EL (cell line): ENCODE measurements at regions not wholly inside any gene's neighbourhood (a gene's known extent, or its start where the extent isn't known, plus 50 kb on each side); places are given as distances from the start of the nearest gene placed in this dataset.
A peak's percentile ranks its signal among the peaks of the same experiment; 100 is the strongest.
"Not testable (repeated sequence)": the region's sequence is repeated elsewhere in the genome, so short reads cannot be mapped to it uniquely, and the experiment has no call there.

Source experiments
- DNase-seq: peaks from one replicate; pipeline ENCODE4 v3.0.0-alpha.2; 2016

DNA sequence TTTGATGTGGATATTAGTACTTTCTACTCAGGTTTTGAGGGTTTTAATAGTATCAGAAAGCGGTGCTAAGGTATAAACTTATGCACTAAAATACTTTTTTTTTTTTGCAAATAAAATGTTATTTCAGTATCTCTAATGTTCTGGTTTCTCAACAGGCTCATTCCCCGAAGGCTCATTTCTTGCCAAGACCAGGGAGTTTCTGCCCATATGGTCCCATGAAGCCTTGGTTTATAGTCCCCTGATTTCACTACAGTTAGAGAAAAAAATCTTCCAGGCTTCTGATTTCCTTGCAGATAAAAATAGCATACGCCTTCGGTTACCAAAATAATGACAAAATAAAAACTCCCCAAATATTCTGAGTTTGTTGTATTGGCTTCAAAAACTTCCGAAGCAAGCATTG, 814.2 kb upstream of the PABPC4L start:
- no peak for DNase-seq

DNA sequence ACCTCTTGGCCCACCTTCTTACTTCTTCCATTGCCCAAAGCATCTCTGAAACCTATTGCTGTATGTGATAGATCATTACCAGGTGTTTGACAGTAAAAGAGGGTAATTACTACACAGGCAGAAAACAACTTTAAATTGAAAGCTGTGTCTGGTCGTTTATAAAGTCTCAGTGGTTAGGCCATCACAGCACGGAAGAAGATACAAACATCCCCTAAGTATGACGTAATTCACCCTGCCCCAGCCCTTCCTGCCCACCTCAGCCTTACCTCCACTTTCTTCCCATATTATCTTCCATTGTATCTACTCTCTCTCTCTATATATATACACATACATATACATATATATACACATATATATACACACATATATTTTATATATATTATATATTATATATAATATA, 805.8 kb upstream of the PABPC4L start:
- no peak for DNase-seq

GRCh38 chr4:134999169-134999568, 797.6 kb upstream of the PABPC4L start:
- no peak for DNase-seq

GRCh38 chr4:134961963-134962362, 760.4 kb upstream of the PABPC4L start:
- DNase-seq, result no peak

DNA sequence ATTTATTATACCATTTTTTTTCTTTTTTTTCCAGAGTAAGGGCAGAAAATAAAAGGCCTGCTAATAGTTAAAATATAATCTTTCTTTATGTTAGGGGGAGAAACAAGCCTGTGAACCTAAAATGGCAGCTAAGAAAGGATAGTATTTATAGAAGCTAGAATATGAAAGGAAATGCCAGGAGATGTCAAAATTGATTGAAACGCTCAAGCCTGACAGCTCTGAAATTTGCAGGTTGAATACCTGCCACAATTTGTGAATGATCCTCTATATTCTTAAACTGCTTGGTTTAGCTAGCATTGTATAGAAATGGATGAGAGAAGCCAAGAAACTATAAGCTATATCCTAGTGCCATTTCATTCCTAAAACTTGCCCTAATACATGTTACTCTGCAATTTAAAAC, 757.3 kb upstream of the PABPC4L start:
- DNase-seq, result no peak

- no peak for DNase-seq
Measured at GRCh38 chr4:134955059-134955458, 753.5 kb upstream of the PABPC4L start.

GRCh38 chr4:134952775-134953174, 751.2 kb upstream of the PABPC4L start:
- DNase-seq, result no peak

DNA sequence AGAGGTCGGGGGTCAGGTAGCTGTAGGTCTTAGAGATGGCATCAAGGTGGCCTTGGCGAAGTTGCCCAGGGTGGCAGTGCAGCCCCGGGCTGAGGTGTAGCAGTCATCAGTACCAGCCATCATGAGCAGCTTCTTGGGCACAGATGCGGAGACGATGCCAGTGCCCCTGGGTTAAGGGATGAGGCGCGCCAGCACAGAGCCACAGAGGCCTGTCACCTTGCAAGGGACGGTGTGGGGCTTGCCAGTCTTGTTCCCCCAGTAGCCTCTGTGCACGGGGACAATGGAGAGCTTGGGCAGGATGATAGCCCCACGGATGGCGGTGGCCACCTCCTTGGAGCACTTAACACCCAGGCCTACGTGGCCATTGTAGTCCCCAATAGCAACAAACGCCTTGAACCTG, 750.7 kb upstream of the PABPC4L start:
- DNase-seq, result no peak

GRCh38 chr4:134948110-134948642, 746.6 kb upstream of the PABPC4L start:
- no peak for DNase-seq

- no peak for DNase-seq
Measured at GRCh38 chr4:134944115-134944514, 742.5 kb upstream of the PABPC4L start.

GRCh38 chr4:134936014-134936413, 734.4 kb upstream of the PABPC4L start:
- DNase-seq, result no peak

DNA sequence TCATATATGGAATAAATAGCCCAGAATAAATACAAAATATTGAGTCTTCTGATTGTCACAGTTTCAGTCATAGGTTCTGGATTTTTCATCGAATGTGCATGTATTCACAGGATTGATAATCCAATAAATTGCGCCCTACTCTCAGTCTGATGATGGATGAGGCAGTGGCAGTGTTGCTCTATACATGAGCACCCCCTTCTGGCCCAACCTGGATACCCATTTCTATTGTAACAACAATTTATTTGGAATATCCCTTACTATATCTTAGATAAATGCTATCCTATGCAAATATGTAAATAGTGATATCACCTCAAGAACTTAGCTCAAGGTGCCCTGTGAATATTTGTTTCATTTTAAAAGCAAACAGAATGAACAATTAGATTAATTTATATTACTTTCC, 733.7 kb upstream of the PABPC4L start:
- DNase-seq, result peak; percentile 8

DNA sequence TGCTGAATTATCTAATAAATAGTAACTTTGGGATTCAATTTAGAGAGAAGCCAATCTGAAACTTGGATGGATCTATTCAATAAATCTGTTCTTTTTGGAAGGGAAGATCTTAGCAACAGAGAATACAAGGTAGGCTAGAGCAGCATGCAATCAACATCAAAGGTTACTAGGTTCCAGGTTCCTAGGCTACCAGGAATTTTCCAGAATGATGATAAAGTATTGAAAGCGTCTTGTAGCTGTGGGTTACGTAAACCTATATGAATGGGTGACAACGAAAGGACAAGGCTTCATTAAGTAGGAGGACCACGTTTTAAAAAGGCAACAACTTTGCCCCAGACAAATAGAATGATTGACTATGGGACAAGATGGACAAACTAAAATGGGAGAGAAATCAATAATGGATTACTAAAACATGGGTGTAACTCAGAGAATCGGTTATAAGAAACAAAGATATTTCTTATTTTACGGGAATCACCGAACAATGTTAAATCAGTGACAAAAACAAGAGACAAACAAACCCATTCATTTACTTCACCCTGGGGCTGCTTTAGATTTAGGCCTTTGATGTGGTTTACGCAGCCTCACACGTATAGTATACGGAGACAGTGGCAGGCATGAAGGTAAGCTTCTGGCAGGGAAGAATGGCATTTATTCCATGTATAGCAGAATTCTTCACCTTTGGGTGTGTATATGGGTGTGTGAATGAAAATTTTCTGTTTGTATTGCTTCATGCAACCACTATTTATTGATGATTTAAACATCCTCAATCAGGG, 732.6 kb upstream of the PABPC4L start:
- DNase-seq, result no peak

- DNase-seq, result no peak
Measured at GRCh38 chr4:134915355-134915754, 713.8 kb upstream of the PABPC4L start.

GRCh38 chr4:134914250-134914649, 712.7 kb upstream of the PABPC4L start:
- DNase-seq, result not testable (repeated sequence)

- no peak for DNase-seq
Measured at GRCh38 chr4:134911941-134912340, 710.4 kb upstream of the PABPC4L start.

- peak; percentile 24 for DNase-seq
Measured at GRCh38 chr4:134906404-134907023, 704.9 kb upstream of the PABPC4L start.

DNA sequence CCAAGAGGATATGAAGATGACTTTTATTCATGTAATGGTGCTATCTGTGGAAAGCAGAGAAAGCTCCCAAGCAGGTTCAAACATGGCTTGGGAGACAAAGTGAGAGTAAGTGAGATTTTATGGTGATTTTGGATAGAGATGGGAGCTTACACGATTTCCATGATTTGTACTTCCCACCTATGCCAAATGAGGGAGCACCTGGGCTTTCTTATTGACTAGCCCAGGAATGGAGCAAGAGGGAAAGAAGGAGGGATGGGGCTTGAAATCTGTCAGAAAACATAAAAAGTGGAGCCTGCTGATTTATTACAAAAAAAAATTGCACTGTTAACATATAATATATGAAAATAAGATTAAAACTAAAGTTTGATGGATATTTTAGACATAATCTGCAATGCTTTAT, 703.5 kb upstream of the PABPC4L start:
- no peak for DNase-seq

DNA sequence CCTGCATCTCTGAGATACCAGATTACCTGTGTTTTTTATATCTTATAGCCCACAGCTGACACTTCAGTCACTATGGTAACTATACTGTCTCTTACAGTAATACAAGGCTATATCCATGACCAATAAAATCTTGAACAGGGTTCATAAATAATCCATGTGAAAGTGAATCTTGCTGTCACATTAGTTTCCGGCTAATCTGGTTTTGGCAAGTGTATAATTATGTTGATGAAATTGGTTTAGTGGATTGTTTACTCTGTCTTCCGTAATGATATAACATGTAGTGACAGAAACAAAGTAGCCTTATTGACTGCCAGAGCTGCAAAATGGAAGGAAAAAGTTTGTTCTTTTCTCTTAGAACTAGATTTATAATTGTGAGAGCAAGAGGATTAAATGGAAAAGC, 686.6 kb upstream of the PABPC4L start:
- no peak for DNase-seq

DNA sequence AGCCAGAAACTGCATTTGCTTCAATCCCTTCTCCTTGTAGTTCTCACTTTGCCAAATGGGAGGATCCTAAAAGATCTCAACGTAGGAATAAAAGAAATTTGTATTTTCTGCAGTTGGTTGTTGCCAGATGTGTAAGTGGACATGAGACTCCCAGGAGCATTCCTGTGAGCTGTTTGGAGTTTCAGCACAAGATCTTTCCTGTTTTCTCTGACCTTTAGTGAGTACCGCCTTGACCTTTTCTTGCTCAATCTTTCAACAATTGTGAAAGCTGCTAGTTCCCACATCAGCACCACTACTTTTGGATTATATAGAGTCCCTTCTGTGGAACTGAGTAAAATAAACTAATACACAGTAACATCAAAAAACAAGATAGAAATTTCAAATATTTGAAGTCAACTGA, 683.8 kb upstream of the PABPC4L start:
- DNase-seq, result no peak

DNA sequence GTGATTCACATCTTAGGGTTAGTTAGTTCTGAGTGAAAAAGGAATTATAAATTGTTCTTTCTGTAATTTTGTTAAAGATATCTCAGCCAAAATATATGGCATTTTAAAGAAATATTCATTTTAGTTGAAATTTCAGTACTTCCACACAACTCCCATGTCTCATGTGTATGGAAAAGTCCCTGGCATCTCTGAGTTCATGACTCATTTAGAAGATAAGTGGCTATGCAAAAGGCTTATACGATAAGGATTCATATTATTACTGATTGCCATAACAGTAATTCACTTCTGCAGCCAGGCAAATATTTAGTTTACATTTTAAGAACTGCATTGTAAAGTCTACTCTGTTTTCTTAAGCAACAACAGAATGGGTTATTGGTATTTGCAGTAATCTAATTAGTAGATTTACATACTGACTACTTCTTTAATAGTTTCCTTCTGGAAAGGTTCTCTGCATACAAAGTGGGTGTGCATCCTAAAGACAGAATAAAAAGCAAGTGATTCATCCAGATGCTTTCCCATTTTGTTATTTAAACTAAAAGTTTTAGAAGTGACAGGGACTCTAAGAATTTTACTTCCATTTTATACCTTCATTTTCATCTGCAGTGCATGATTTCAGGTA, 682.4 kb upstream of the PABPC4L start:
- DNase-seq, result no peak

DNA sequence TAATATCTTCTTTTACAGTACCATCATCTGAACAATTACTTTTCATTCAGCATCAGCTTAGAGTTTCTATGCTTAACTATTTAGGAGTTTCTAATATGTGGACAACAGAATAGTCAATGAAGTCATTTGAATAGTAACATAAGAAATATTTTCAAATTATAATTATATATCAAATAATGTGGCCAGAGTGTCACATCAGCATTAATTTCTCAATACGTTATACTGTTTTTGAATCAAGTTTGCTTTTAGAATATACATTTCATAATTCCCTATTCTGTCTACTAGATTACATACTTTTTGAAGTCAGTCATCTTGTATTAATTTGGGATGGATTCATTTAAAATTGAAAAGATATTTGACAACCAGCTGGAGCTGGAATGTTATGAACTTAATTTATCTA, 677.4 kb upstream of the PABPC4L start:
- no peak for DNase-seq

DNA sequence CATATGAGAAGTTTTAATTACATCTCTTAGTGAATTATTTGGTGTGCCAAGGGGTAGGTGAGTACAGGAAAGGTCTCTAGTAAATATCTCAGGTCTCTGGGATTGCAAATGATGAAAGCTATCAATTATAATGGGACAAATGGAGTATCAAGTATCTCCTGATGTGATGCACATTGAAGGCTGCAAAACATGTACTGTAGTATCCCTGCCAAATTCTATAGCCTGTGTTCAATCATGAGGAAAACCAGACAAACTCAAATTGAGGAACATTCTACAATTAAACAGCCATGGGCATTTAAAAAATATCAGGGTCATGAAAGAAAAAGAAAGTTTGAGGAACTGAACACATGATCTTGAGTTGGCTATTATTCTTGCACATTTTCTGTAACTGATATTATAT, 665.4 kb upstream of the PABPC4L start:
- no peak for DNase-seq

GRCh38 chr4:134865675-134866074, 664.1 kb upstream of the PABPC4L start:
- DNase-seq, result no peak
